GM19351 (cell line): ENCODE measurements at regions not wholly inside any gene's neighbourhood (a gene's known extent, or its start where the extent isn't known, plus 50 kb on each side); places are given as distances from the start of the nearest gene placed in this dataset.
"Not testable (repeated sequence)": the region's sequence is repeated elsewhere in the genome, so short reads cannot be mapped to it uniquely, and the experiment has no call there.

Experiments used
- ATAC-seq: cut with Tn5 transposase; IDR thresholded peaks from one replicate; pipeline ENCODE4 v1.9.1; 2021; ENCODE audit warnings: mild to moderate bottlenecking, moderate library complexity; ENCODE audit not compliant: unreplicated experiment

DNA sequence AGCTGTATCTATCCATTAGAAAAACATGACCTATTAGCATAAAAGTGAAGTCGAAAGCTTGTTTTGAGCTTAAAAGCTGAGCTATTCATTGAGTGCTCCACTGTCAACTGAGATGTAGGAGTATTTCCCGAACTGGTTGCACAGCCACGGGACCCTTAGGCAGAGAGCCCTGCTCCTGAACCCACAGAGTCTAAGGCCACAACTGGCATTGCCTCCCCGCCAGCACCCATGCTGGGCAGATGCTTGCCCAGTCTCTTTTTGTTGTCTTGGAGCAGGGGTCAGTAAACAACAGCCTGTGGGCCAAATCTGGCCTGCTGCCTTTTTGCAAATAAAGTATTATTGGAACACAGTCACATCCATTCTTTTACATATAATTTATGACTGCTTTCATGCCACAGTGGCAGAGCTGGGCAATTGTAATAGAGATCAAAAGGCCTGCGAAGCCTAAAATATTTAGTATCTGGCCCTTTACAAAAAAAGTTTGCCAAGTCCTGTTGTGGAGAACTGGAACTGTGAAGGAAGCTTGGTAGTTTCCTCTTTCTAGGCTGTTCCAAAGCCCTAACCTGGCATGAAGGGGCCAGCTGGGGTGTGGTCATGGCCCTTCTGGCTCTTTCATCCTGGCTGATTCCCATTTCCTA is 58.4 kb upstream of the WAPL start:
- no peak for ATAC-seq

DNA sequence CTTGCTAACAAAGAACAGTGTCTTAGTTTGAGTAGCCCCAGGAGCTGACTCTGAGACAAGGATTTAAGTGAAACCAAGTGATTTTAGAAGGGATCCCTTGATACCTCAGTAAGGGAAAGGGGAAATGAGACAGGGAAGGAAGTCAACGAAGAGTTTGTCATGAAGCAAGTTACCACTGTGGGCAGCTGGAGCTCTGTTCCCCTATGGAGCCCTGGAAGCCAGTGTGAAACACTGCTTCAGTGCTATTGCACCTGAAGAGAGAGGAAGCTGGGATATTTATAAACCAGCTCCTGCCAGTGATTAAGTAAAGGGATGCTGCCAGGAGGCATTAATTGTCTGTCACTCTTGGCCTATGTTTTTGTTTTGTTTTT is 58.9 kb upstream of the WAPL start:
- no peak for ATAC-seq

DNA sequence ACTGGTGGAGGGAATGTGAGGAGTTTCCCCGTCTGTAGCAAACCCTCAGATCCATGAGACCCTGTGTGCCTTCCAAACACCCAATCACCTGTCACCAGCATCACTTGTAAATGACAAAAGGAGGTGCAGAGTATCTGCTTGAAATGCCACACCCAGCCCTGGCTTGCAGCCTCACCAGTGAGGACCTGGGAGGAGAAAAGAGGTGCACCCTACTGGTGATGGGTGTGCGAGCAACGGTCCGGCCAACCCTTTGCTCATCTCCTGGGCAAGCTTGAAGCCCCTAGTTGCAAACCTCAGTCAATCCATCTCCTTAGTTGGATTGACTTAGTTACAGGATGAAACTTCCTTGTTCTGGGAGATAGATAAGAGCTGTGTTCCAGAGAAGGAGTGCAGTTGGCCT is 62.4 kb upstream of the WAPL start:
- ATAC-seq: peak; percentile 84

DNA sequence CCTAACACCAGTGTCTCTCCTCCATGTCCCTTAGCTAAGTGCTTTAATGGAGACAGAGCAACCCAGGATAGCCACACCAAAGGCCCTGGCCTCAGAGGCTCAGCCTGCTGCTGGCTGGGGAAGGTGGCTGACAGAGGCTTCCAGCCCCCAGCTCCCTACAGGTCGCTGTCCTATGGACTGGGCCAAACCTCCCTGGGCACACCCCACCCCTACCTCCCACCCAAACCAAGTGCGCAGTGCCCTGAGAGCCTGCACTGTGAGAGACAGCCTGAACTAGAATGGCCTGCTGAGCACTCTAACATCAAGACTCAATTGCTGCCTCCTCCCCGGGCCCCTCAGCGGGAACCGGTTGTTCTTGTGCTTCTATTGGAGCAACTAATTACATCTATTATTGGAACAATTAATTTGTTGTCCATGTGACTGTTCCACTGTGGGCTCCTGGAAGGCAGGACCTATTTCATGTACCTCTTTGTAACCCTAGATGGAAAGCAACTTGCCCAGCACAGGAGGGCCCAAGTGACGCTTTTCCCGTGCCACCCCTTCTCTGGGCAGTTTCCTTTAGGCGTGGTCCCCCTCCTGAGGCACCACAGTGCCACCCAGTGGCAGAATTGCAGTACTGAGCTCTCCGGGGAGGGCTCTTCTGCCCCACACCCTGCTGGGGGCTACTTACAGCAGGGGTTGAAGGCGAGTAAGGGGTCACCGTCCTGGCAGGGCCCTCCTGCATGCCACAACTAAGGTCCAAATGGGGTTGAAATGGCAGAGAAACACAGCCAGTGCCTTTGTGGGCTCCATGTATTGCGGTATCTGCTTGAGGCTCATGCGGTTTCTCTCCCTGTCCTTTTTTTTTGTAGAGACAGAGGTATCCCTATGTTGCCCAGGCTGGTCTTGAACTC is 63.7 kb upstream of the WAPL start:
- ATAC-seq: peak; percentile 84

DNA sequence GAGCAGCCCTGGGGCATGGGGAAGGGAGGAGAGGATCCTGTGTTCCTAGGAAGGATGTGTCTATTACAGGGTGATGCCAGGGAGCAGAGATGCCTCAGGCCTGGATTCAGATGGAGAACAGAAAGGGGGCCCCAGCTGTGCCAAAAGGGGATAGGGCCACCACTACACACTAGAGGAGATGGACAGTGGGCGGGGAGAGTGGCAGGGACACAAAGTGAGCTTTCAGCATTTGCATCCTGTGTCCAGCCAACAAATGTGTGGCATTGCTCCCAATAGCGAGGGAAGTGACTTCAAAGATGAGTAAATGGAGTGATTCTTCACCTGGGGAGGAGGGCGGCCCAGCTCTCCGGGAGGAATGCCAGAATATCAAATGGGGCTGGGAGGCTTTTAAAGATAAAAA is 64.9 kb upstream of the WAPL start:
- ATAC-seq: no peak

DNA sequence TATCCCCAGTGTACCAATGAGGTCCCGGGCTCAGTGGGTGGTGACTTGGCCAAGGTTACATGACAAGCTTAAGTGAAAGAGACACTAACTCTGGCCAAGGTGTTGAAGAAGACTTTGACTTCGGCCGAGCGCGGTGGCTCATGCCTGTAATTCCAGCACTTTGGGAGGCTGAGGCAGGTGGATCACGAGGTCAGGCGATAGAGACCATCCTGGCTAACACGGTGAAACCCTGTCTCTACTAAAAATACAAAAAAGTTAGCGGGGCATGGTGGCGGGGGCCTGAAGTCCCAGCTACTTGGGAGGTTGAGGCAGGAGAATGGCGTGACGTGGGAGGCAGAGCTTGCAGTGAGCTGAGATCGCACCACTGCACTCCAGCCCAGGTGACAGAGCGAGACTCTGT is 65.6 kb upstream of the OPN4 start:
- not testable (repeated sequence) for ATAC-seq

DNA sequence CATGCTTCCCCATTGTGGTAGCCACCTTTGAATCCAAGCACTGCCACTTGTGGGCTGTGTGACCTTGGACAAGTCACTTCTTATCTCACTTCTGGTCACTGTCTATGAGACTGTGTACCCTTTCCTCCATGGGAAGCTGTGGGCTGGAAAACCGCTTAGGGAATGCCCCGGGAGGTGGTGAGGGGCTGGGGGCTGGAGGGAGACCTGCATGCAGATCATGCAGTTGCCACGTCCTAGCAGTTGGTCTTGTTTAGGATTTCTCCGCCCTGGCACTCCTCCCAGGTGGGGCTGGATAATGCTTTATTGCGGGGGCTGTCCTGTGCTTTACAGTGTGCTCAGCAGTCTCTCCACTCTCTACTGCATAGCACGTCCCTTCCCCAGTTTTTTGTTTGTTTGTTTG is 62.9 kb upstream of the OPN4 start:
- ATAC-seq: no peak

DNA sequence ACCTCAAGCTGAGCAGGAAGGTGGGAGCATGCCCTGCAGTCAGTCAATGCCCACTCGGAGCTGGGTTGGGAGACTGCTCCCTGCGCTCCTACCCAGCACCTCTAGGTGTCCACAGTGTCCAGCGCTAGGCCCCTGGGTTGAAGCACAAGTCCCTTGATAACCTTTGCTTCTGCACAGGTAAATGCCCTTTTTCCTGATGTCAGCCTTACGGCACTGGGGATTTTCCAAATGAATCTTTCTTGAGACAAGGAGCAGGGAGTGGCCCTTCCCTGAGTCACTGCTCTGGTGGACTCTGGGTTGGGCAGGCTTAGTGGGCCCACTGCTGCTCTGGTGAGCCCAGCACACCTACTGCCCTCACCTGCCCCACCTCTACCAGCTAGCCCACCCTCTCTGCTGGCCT is 61.9 kb upstream of the OPN4 start:
- no peak for ATAC-seq

DNA sequence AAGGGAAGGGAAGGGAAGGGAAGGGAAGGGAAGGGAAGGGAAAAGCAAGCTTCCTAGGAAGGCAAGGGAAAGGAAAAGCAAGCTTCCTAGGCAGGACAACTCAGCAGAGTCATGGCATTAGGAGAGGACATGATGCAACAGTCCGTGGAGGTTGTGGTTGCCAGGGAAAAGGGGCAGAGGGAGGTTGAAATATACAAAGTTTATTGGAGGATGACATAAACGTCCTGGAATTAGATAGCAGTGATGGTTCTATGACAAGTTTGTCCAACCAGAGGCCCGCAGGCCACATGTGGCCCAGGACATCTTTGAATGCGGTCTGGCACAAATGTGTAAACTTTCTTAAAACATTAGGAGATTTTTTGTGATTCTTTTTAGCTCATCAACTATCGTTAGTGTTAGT is 59.8 kb upstream of the OPN4 start:
- ATAC-seq: no peak

DNA sequence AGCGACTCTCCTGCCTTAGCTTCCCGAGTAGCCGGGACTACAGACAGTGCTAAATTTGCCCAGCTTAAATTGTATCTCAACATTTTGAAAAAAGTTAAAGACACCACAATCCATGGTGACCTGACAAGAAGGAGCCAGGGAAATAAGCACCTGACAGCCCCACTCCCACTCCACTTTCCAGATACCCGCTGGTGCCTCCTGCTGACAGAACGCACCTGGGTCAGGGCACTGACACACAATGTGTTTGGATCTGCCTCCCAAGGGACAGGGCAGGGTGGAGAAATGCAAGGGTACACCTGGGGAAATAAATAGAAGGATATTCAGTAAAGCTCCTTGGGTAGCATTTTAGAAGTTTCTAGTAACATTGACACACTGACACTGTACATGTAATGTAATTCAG is 58.9 kb upstream of the OPN4 start:
- no peak for ATAC-seq

DNA sequence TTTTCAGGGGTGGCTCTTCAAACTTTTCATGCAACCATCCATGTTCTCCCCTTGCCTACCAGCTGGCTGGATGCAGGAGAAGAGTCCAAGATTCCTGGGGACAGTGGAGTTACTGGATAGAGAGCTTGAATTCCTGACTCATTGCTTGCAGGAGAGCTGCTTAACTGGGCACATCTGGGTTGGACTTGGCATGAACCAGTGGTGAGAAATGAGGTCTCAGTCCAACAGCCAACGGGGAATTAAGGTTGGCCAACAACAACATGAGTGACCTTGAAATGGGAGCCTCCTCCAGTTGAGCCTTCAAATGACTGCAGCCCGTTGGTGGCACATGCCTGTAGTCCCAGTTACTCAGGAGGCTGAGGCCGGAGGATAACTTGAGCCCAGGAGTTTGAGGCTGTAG is 58.1 kb upstream of the OPN4 start:
- no peak for ATAC-seq

DNA sequence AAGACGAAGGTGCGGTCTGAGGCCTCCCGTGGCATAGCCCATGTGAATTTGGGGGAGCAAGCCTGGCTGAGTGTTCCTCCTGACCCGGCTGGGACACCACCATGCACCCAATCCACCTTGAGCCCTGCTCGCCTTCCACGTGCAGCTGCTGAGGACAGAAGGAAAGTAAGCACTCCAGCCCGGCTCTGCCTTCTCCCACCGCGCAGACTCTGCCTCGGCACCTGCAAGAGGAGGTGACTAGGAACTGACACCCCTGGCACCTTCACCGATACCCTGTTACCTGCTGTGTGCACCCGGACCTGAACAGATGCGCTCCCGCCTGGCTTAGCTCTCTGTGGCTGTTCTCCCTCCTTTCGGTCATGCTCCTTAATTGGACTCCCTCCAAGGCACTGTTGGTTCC is 57.0 kb upstream of the OPN4 start:
- no peak for ATAC-seq

DNA sequence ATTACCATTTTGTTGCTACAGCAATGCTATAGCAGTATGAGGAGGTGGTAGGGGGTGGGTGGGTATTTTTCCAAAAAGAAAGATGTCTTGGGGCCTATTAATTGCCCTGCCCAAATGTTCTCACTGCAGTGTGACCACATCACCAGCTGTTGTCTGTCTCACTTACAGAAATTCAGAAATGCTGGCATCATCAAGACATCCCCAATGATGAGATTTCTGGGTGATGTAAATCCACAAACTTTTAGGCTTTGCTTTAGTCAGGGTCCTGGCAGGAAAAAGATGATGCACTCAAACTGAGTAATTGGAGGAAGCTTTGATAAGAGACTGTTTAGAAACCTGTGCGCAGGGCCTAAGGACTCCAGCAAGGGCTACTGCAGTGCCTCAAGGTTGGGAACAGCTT is 56.2 kb upstream of the OPN4 start:
- ATAC-seq: no peak

DNA sequence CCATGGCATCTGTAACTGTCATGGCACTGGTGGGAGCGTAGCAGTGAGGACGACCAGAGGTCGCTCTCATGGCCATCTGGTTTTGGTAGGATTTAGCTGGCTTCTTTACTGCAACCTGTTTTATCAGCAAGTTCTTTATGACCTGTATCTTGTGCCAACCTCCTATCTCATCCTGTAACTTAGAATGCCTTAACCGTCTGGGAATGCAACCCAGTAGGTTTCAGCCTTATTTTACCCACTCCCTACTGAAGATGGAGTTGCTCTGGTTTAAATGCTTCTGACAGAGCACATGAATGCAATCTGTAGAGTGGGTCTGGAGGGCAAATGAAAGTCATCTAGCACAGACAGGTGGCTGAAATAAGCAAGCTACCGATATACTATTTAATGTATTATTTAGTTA is 55.3 kb upstream of the OPN4 start:
- ATAC-seq: no peak

DNA sequence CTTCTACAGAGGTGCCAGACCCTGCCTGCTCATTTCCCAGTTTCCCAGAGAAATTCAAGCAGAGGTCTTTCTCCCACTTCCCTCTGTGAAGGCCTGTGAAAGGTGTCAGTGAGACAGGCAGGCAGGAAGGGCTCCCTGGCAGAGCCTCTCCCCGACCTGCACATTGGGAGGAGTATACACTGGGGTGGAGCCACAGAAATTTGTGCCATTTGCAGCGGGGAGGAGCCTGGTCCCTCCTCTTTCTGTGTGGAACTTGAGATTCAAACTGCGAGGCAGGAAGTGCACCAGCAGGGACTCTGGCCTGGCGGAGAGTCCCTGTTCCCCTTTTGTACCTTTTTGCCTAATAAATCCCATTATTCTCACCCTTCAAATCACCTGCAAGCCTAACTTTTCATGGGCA is 54.6 kb upstream of the OPN4 start:
- ATAC-seq: no peak

DNA sequence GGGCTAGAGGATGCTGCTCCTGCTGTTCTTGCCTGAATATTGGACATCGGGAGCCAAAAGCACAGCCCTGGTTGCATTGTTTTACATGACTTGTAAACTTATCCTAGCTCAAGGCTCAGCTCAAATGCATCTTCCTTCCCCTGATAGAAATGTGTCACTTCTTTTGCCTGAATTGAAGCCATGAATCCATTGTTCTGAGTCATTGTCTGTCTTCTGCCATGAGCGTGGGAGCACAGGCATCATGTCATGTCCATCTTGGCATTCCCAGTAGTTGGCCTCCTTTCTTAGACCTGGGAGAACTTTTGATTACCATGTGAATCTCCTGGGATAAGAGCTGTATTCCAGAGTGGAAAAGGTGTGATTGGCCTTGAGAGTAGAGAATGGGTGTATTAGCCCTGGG is 54.1 kb upstream of the OPN4 start:
- no peak for ATAC-seq

DNA sequence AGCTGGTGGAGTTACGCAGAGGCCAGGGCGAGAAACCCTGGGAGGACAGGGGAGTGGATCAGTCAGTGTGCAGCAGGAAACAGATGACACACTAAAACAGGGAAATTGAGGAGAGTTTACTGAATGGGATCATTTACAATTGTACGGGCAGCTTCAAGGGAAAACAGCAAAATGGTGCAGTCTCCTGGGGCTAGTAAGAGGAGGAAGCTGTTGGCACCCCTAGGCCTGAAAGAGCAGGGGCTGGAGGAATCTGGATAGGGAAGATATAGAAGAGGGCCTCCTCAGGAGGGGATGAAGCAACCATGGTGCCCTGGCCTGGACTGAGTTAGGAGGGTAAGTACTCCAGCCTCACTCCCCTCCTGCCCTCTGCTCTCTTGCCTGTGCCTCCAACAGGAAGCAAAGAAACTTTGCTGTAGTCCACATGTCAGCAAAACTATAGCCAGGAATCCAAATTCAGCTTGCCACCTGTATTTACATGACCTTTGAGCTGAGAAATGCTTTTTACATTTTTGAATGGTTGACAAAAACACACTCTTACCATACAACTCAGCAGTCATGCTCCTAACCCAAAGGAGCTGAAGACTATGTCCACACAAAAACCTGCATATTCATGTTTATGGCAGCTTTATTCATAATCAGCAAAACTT is 52.3 kb upstream of the OPN4 start:
- no peak for ATAC-seq

DNA sequence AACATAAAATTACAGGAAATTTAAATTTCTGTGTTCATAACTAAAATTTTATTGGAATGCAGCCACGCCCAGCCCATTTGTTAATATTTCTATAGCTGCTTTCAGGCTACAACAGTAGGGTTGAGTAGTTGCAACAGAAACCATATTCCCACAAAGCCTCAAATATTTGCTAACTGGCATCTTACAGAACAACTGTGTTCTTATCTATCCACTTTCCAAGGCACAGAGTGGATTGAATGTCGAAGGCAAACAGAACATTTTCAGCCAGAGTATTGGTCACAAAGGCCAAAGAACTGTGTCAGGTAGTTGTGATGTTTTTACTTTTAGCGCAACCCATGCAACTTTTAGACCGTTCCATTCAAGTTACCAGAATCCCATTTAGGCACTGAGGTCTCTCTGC is 51.1 kb upstream of the OPN4 start:
- no peak for ATAC-seq
